HL-60 (cell line): ENCODE measurements at regions not wholly inside any gene's neighbourhood (a gene's known extent, or its start where the extent isn't known, plus 50 kb on each side); places are given as distances from the start of the nearest gene placed in this dataset.

ENCODE experiments used
- CTCF ChIP-seq: IDR thresholded peaks from one replicate; pipeline ENCODE4 v1.5.1; 2011; ENCODE audit warnings: low read length, control low read depth, inconsistent platforms; ENCODE audit not compliant: insufficient read depth
- SPI1 ChIP-seq: IDR thresholded peaks from 2 replicates; pipeline ENCODE4 v1.6.1; 2012; ENCODE audit warnings: low read depth, mild to moderate bottlenecking, borderline replicate concordance

- TF ChIP-seq CTCF: no peak
- TF ChIP-seq SPI1: no peak
Measured at GRCh38 chr4:60215906-60216305, 984.2 kb upstream of the ADGRL3 start.
